SK-N-SH (cell line): ENCODE measurements at regions not wholly inside any gene's neighbourhood (a gene's known extent, or its start where the extent isn't known, plus 50 kb on each side); places are given as distances from the start of the nearest gene placed in this dataset.

ENCODE experiments used
- CTCF ChIA-PET: fragments of 300-600, 350-600 bp; formaldehyde crosslinking; extraction: SDS; loops from one replicate; lab custom pipeline; 2021; lab: Yijun Ruan, JAX
- POLR2A ChIA-PET: fragments of 350-600 bp; sonication (Branson Sonifier 250); formaldehyde crosslinking; extraction: SDS; loops from one replicate; lab custom pipeline; 2020; ENCODE audit warnings: antibody characterized with exemption, inconsistent platforms; lab: Yijun Ruan, JAX
- DNase-seq: peaks from one replicate; pipeline ENCODE4 v3.0.0; 2012
- H2AFZ ChIP-seq: fragments of 200-600 bp; sonication (generic); 2 replicates; pipeline ENCODE4 v1.8.1; 2016; ENCODE audit warnings: antibody characterized with exemption, mild to moderate bottlenecking, low read depth
- H3F3A ChIP-seq: fragments of 200-600 bp; sonication (generic); replicated peaks from 2 replicates; pipeline ENCODE3; 2016; ENCODE audit warnings: antibody characterized with exemption, mild to moderate bottlenecking; ENCODE audit not compliant: insufficient read depth
- H3K27ac ChIP-seq, 2 experiments: fragments of 200-500 bp in 1 of 2; fragments of 200-600 bp in 1 of 2; sonication (Bioruptor generic) in 1 of 2; sonication (generic), shearing (Covaris generic) in 1 of 2; 2 replicates each; pipeline versions ENCODE4 v1.5.1 to v1.6.1; 2014 to 2016; ENCODE audit warnings: low read depth in 2 of 2, inconsistent platforms in 1 of 2, low read length in 1 of 2, mild to moderate bottlenecking in 1 of 2, mixed read lengths in 1 of 2
- H3K27me3 ChIP-seq: fragments of 200-600 bp; sonication (generic), shearing (Covaris generic); 2 replicates; pipeline ENCODE4 v1.6.1; 2016; ENCODE audit warnings: mixed run types; ENCODE audit not compliant: insufficient read depth
- H3K36me3 ChIP-seq, 2 experiments: fragments of 200-500 bp in 1 of 2; fragments of 200-600 bp in 1 of 2; sonication (Bioruptor generic) in 1 of 2; sonication (generic) in 1 of 2; replicated peaks in 1 of 2; 2 replicates each; pipeline versions ENCODE3 to v1.5.1; 2014 to 2016; ENCODE audit warnings: low read length in 1 of 2, mild to moderate bottlenecking in 1 of 2; ENCODE audit not compliant: insufficient read depth in 2 of 2, control insufficient read depth in 1 of 2
- H3K4me1 ChIP-seq, 2 experiments: fragments of 200-500 bp in 1 of 2; fragments of 200-600 bp in 1 of 2; sonication (Bioruptor generic) in 1 of 2; sonication (generic), shearing (Covaris generic) in 1 of 2; 2 replicates each; pipeline versions ENCODE4 v1.5.1 to v1.6.1; 2014 to 2016; ENCODE audit warnings: low read depth in 1 of 2, low read length in 1 of 2, mixed run types in 1 of 2; ENCODE audit not compliant: insufficient read depth in 2 of 2, control insufficient read depth in 1 of 2
- H3K4me2 ChIP-seq: fragments of 200-600 bp; sonication (generic), shearing (Covaris generic); 2 replicates; pipeline ENCODE4 v1.6.1; 2017; ENCODE audit warnings: mixed run types
- H3K4me3 ChIP-seq, 2 experiments: fragments of 200-500 bp in 1 of 2; fragments of 200-600 bp in 1 of 2; sonication (Bioruptor generic) in 1 of 2; sonication (generic), shearing (Covaris generic) in 1 of 2; 2 replicates each; pipeline versions ENCODE4 v1.5.1 to v1.8.1; 2014 to 2016; ENCODE audit warnings: low read depth in 2 of 2, inconsistent platforms in 1 of 2, low read length in 1 of 2, mild to moderate bottlenecking in 1 of 2, mixed read lengths in 1 of 2, moderate library complexity in 1 of 2
- H3K79me2 ChIP-seq: fragments of 200-600 bp; sonication (generic); 2 replicates; pipeline ENCODE4 v1.8.1; 2017; ENCODE audit warnings: mild to moderate bottlenecking; ENCODE audit not compliant: insufficient read depth
- H3K9ac ChIP-seq: fragments of 200-600 bp; sonication (generic); 2 replicates; pipeline ENCODE4 v1.6.1; 2017; ENCODE audit warnings: mixed run types
- H3K9me2 ChIP-seq: fragments of 200-600 bp; sonication (generic); 2 replicates; pipeline ENCODE4 v1.6.1; 2017; ENCODE audit warnings: mixed run types
- H3K9me3 ChIP-seq: fragments of 200-600 bp; sonication (generic); 2 replicates; pipeline ENCODE4 v1.6.1; 2017; ENCODE audit warnings: mixed run types, mild to moderate bottlenecking, moderate library complexity
- H4K20me1 ChIP-seq: fragments of 200-600 bp; sonication (generic); 2 replicates; pipeline ENCODE4 v1.6.1; 2017; ENCODE audit warnings: mild to moderate bottlenecking, mixed run types; ENCODE audit not compliant: insufficient read depth
- FOXJ3 ChIP-seq: sonication (generic); formaldehyde crosslinking; IDR thresholded peaks from 2 replicates; pipeline ENCODE4 v1.5.1; 2020; ENCODE audit warnings: mild to moderate bottlenecking, missing genetic modification reagents
- FOXM1 ChIP-seq: IDR thresholded peaks from 2 replicates; pipeline ENCODE4 v1.4.0; 2012; ENCODE audit warnings: low read depth, mild to moderate bottlenecking
- GABPA ChIP-seq: IDR thresholded peaks from 2 replicates; pipeline ENCODE4 v1.4.0; 2012; ENCODE audit warnings: low read depth, mild to moderate bottlenecking
- MEF2A ChIP-seq: IDR thresholded peaks from 2 replicates; pipeline ENCODE4 v1.4.0; 2012; ENCODE audit warnings: low read depth, borderline replicate concordance
- NRF1 ChIP-seq: IDR thresholded peaks from 2 replicates; pipeline ENCODE4 v1.6.1; 2012; ENCODE audit warnings: low read depth, mild to moderate bottlenecking, low read length
- RAD21 ChIP-seq: IDR thresholded peaks from 2 replicates; pipeline ENCODE4 v1.6.1; 2012; ENCODE audit warnings: mild to moderate bottlenecking, low read length
- RFX5 ChIP-seq: IDR thresholded peaks from 2 replicates; pipeline ENCODE4 v1.6.1; 2012; ENCODE audit warnings: mild to moderate bottlenecking, improper control_type of control experiment, low read length
- RXRA ChIP-seq: IDR thresholded peaks from 2 replicates; pipeline ENCODE4 v1.4.0; 2012; ENCODE audit warnings: low read depth, mild to moderate bottlenecking, borderline replicate concordance
- SIN3A ChIP-seq: IDR thresholded peaks from 2 replicates; pipeline ENCODE4 v1.6.1; 2012; ENCODE audit warnings: low read depth, mild to moderate bottlenecking, low read length, moderate library complexity, borderline replicate concordance
- TAF1 ChIP-seq: IDR thresholded peaks from 2 replicates; pipeline ENCODE4 v1.6.1; 2012; ENCODE audit warnings: low read depth, mild to moderate bottlenecking, low read length, moderate library complexity, borderline replicate concordance
- TCF12 ChIP-seq: IDR thresholded peaks from 2 replicates; pipeline ENCODE4 v1.4.0; 2012
- YY1 ChIP-seq: IDR thresholded peaks from 2 replicates; pipeline ENCODE4 v1.4.0; 2012; ENCODE audit warnings: low read depth, mild to moderate bottlenecking
- WGBS: methylation state at CpG from one replicate; pipeline ENCODE4 v1.1.6; 2017; ENCODE audit warnings: low lambda C conversion rate; 5-methylcytosine and 5-hydroxymethylcytosine counted together
- TF ChIP-seq, protein P1 (sequence below): fragments of 200-600 bp; sonication (generic); IDR thresholded peaks from 2 replicates; pipeline ENCODE4 v1.6.1; 2017; ENCODE audit warnings: antibody characterized with exemption, mild to moderate bottlenecking, moderate library complexity
- TF ChIP-seq, protein P2 (sequence below): IDR thresholded peaks from 2 replicates; pipeline ENCODE4 v1.4.0; 2012; ENCODE audit warnings: low read depth, borderline replicate concordance
- TF ChIP-seq, protein P3 (sequence below): IDR thresholded peaks from 2 replicates; pipeline ENCODE4 v1.4.0; 2012; ENCODE audit warnings: low read depth
- TF ChIP-seq, protein P4 (sequence below): IDR thresholded peaks from 2 replicates; pipeline ENCODE4; 2012

DNA sequence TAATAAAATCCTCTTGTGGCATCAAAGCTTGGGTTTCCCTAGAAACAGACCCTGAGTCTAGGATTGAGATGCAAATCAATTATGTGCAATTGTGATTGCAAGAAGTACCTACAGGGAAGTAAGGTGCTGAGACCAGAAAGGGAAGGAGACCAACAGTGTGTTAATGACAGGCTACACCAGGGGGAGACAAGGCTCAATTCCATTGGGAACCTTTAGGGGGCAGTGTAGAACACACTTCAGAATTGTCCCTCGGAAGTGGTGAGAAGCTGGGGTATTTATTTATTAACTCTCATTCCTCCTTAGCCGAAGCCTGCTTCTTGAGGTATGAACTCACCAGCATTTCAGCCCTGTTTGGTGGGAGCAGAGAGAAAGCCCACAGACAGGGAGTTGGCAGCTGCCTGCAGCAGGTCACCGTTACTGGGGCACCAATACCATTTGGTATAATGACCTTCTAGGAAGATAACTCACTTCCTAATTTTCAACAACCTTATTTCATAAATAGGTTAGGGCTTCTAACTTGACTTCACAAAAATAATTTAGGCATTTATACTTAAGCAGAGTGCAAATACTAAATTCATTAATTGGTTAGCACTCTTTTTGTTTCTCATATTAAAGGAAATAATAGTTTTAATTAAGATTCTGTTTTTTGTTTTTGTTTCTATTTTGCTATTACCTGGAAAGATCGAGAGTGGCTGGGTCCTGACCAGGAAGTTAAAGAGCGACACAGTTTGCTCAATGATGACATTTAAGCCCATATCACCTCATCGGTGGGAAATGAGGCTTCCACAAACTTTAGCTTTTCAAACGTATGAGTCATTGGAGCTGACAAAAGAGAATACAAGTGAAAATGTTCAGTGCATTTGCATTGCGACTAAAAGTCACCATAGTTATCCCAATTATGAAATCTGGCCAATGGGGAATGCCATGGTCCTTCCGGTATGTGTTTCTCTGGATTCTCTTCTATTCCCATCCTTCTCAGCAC lies 94.8 kb downstream of the BTBD3 start:
- Histone ChIP-seq H3K9me3 (no peaks in the 10 kb centered on the region), H3K4me3 (peak overlapping the region in 1 of 2 experiments; percentile 39; a peak in 1 of 4 replicates), H3K9me2 (no peaks in the 10 kb centered on the region), H3F3A (no peaks in the 10 kb centered on the region), H3K79me2 (no peaks in the 10 kb centered on the region), H3K27ac (no peak overlapping the region), H3K36me3 (no peaks in the 10 kb centered on the region), H3K27me3 (no peaks in the 10 kb centered on the region)
- WGBS = 46% methylated on average over 9 of the region's 9 CpGs
- peak; percentile 54 for DNase-seq
- TF ChIP-seq RAD21 (peak; percentile 42), NRF1 (no peak), FOXJ3 (CRISPR knock-in tag) (no peak), RFX5 (no peak), RXRA (no peak), MEF2A (no peak), YY1 (no peak)
- TF ChIP-seq, protein P1, sequence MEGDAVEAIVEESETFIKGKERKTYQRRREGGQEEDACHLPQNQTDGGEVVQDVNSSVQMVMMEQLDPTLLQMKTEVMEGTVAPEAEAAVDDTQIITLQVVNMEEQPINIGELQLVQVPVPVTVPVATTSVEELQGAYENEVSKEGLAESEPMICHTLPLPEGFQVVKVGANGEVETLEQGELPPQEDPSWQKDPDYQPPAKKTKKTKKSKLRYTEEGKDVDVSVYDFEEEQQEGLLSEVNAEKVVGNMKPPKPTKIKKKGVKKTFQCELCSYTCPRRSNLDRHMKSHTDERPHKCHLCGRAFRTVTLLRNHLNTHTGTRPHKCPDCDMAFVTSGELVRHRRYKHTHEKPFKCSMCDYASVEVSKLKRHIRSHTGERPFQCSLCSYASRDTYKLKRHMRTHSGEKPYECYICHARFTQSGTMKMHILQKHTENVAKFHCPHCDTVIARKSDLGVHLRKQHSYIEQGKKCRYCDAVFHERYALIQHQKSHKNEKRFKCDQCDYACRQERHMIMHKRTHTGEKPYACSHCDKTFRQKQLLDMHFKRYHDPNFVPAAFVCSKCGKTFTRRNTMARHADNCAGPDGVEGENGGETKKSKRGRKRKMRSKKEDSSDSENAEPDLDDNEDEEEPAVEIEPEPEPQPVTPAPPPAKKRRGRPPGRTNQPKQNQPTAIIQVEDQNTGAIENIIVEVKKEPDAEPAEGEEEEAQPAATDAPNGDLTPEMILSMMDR = peak; percentile 64
- TF ChIP-seq, all 33 proteins: peak for 2
- Histone ChIP-seq H3K4me2 (no peak overlapping the region), H4K20me1 (no peaks in the 10 kb centered on the region), H2AFZ (no peak overlapping the region), H3K9ac (no peak overlapping the region), H3K4me1 (no peaks in the 10 kb centered on the region)
- CTCF ChIA-PET = interaction anchor here (0.6 to 1.8 kb wide), 11 partner anchors 9 to 427 kb away, joined by 3 to 6 read pairs (median 3); no protein-coding TSS in a partner anchor
- POLR2A ChIA-PET = no interaction called here

DNA sequence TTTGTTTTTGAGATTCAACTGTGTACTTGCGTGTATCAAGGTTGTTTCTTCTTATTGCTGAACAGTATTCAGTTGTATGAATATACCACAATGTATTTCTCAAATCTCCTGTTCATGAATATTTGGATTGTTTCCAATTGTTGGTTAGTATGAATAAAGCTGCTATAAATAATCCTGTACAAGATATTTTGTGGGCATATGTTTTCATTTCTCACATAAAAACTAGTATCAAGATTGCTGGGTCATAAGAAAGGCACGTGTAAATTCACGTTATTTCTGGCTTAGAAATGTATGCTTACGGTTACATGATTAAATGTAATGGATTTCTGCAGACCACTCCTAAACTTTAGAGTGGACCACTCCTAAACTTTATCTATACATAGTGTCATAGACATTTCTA lies 96.6 kb downstream of the BTBD3 start:
- Histone ChIP-seq H3K9ac (no peak overlapping the region), H3K4me1 (no peaks in the 10 kb centered on the region), H2AFZ (no peak overlapping the region), H3K4me3 (no peak overlapping the region), H3F3A (no peaks in the 10 kb centered on the region), H3K27ac (no peak overlapping the region), H4K20me1 (no peaks in the 10 kb centered on the region), H3K4me2 (no peak overlapping the region), H3K79me2 (no peaks in the 10 kb centered on the region), H3K9me3 (no peaks in the 10 kb centered on the region), H3K27me3 (no peaks in the 10 kb centered on the region), H3K36me3 (no peaks in the 10 kb centered on the region), H3K9me2 (no peaks in the 10 kb centered on the region)
- CTCF ChIA-PET = no interaction called here
- WGBS = 52% methylated on average over 4 of the region's 4 CpGs
- no peak for DNase-seq
- POLR2A ChIA-PET = no interaction called here
- TF ChIP-seq, protein P2, sequence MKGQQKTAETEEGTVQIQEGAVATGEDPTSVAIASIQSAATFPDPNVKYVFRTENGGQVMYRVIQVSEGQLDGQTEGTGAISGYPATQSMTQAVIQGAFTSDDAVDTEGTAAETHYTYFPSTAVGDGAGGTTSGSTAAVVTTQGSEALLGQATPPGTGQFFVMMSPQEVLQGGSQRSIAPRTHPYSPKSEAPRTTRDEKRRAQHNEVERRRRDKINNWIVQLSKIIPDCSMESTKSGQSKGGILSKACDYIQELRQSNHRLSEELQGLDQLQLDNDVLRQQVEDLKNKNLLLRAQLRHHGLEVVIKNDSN = no peak
- no peak for TF ChIP-seq GABPA
- no peak for TF ChIP-seq TAF1
- TF ChIP-seq, protein P3, sequence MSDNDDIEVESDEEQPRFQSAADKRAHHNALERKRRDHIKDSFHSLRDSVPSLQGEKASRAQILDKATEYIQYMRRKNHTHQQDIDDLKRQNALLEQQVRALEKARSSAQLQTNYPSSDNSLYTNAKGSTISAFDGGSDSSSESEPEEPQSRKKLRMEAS = no peak
- no peak for TF ChIP-seq YY1
- TF ChIP-seq, protein P4, sequence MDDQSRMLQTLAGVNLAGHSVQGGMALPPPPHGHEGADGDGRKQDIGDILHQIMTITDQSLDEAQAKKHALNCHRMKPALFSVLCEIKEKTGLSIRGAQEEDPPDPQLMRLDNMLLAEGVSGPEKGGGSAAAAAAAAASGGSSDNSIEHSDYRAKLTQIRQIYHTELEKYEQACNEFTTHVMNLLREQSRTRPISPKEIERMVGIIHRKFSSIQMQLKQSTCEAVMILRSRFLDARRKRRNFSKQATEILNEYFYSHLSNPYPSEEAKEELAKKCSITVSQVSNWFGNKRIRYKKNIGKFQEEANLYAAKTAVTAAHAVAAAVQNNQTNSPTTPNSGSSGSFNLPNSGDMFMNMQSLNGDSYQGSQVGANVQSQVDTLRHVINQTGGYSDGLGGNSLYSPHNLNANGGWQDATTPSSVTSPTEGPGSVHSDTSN = no peak
- TF ChIP-seq FOXJ3 (CRISPR knock-in tag) = no peak
- no peak for TF ChIP-seq SIN3A
- TF ChIP-seq MEF2A = no peak
- no peak for TF ChIP-seq FOXM1
- TF ChIP-seq, protein P1 = no peak
- TF ChIP-seq TCF12 = no peak
